Fibroblast of villous mesenchyme (primary cell): ENCODE measurements at regions not wholly inside any gene's neighbourhood (a gene's known extent, or its start where the extent isn't known, plus 50 kb on each side); places are given as distances from the start of the nearest gene placed in this dataset.

Experiments
- DNase-seq: peaks from one replicate; pipeline ENCODE4 v3.0.0-alpha.2; 2010; ENCODE audit warnings: low read depth
- H3K4me3 ChIP-seq: 2 replicates; pipeline ENCODE4 v1.5.1; 2011; ENCODE audit warnings: low read depth, mild to moderate bottlenecking, low read length
- CTCF ChIP-seq: IDR thresholded peaks from 2 replicates; pipeline ENCODE4 v1.5.1; 2012; ENCODE audit warnings: low read depth, mild to moderate bottlenecking, low read length; ENCODE audit not compliant: insufficient read depth

- no peak overlapping the region for H3K4me3 ChIP-seq
- no peak for TF ChIP-seq CTCF
- no peak for DNase-seq
Measured at GRCh38 chr6:156599978-156600590, 177.1 kb upstream of the ARID1B start.

GRCh38 chr6:156599366-156599765 lies 177.8 kb upstream of the ARID1B start:
- no peak for DNase-seq
- no peak for TF ChIP-seq CTCF
- H3K4me3 ChIP-seq = no peak overlapping the region

GRCh38 chr6:156598855-156599180 lies 178.4 kb upstream of the ARID1B start:
- no peak for DNase-seq
- H3K4me3 ChIP-seq = no peak overlapping the region
- no peak for TF ChIP-seq CTCF

- DNase-seq = no peak
- H3K4me3 ChIP-seq = no peak overlapping the region
- no peak for TF ChIP-seq CTCF
Measured at GRCh38 chr6:156598071-156598854, 178.9 kb upstream of the ARID1B start.

- no peak for TF ChIP-seq CTCF
- no peak for DNase-seq
- no peak overlapping the region for H3K4me3 ChIP-seq
Measured at GRCh38 chr6:156597095-156597494, 180.1 kb upstream of the ARID1B start.

GRCh38 chr6:156595476-156595875 lies 181.7 kb upstream of the ARID1B start:
- DNase-seq = no peak
- H3K4me3 ChIP-seq = no peak overlapping the region
- no peak for TF ChIP-seq CTCF
